K562 (cell line): ENCODE measurements at regions not wholly inside any gene's neighbourhood (a gene's known extent, or its start where the extent isn't known, plus 50 kb on each side); places are given as distances from the start of the nearest gene placed in this dataset.
A peak's percentile ranks its signal among the peaks of the same experiment; 100 is the strongest.

ENCODE experiments used
- MAZ ChIP-seq, 2 experiments: fragments of 450-650 bp in 1 of 2; sonication (generic) in 1 of 2; formaldehyde crosslinking; IDR thresholded peaks in 1 of 2; conservative IDR thresholded peaks in 1 of 2; 2 replicates each; pipeline versions ENCODE4 v1.4.0 to v1.5.0; 2020; ENCODE audit warnings: mild to moderate bottlenecking in 1 of 2, missing genetic modification reagents in 1 of 2
- TAF9B ChIP-seq: fragments of 450-650 bp; IDR thresholded peaks from 2 replicates; pipeline ENCODE4 v1.6.1; 2018; ENCODE audit warnings: mild to moderate bottlenecking; ENCODE audit not compliant: partially characterized antibody
- ZNF583 ChIP-seq: fragments of 250-450 bp; sonication (Bioruptor Pico); IDR thresholded peaks from 2 replicates; pipeline ENCODE4 v1.4.0; 2020
- TF ChIP-seq, protein P1 (sequence below): fragments of 250-450 bp; sonication (Bioruptor Pico); IDR thresholded peaks from 2 replicates; pipeline ENCODE4 v1.8.0; 2022; ENCODE audit warnings: moderate library complexity, mild to moderate bottlenecking, inconsistent platforms
- TF ChIP-seq, protein P2 (sequence below), 2 experiments: fragments of 450-650 bp; IDR thresholded peaks; 2 replicates each; pipeline ENCODE4 v1.6.1; 2018; ENCODE audit warnings: mild to moderate bottlenecking in 2 of 2, low read depth in 1 of 2; ENCODE audit not compliant: partially characterized antibody in 2 of 2

DNA sequence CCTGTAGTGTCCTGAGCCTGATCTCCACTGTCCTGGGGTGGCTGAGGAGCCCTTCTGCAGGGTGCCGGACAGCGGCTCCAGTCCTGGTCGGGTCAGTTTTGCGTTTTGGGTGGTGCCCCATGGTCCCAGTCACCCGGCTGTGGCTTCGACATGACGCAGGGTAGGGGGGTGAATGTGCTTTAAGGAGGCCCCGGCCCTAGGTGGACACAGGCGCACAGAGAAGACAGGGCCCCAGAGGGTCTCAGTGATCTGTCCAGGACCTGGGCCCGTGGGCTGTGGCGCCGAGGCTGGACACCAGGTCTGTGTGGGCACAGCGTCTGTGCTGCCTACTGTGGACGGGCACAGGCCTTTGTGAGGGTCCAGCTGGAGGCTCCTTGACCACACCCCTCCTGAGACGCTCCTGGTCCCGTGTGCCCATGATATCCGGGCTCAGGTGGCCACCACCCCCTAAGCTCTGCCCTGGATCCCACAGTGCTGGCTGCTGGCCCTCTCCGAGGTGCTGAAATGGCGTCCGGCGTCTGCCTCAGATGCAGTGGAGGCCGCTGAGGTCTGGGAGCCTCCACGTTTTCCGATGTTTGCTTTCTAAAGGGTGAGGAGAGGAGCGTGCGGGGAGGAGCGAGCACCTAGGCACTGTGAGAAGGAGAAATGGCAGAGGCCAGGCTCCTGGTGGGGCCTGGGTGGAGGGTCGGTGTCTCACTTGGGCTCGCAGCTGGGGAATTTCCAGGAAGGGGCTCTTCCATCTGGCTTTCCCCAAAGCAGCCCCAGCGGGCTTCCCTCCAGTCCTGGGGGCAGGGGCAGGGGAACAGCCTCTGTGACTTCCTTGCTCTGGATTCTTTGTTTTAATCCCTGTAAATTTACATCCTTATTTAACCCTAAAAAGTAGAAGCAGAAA is 56.1 kb upstream of the ACSF3 start (continued):
- TF ChIP-seq, protein P1, sequence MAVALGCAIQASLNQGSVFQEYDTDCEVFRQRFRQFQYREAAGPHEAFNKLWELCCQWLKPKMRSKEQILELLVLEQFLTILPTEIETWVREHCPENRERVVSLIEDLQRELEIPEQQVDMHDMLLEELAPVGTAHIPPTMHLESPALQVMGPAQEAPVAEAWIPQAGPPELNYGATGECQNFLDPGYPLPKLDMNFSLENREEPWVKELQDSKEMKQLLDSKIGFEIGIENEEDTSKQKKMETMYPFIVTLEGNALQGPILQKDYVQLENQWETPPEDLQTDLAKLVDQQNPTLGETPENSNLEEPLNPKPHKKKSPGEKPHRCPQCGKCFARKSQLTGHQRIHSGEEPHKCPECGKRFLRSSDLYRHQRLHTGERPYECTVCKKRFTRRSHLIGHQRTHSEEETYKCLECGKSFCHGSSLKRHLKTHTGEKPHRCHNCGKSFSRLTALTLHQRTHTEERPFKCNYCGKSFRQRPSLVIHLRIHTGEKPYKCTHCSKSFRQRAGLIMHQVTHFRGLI (CRISPR knock-in tag), result no peak
- TF ChIP-seq ZNF583, result no peak
- peak in 1 of 2 experiments; percentile 72; a peak in 2 of 4 replicates for TF ChIP-seq MAZ (CRISPR knock-in tag; conservative IDR thresholded peaks at IDR 0.05 in 1 of 2, IDR thresholded peaks at IDR 0.05 in 1 of 2)
- TF ChIP-seq, protein P2, sequence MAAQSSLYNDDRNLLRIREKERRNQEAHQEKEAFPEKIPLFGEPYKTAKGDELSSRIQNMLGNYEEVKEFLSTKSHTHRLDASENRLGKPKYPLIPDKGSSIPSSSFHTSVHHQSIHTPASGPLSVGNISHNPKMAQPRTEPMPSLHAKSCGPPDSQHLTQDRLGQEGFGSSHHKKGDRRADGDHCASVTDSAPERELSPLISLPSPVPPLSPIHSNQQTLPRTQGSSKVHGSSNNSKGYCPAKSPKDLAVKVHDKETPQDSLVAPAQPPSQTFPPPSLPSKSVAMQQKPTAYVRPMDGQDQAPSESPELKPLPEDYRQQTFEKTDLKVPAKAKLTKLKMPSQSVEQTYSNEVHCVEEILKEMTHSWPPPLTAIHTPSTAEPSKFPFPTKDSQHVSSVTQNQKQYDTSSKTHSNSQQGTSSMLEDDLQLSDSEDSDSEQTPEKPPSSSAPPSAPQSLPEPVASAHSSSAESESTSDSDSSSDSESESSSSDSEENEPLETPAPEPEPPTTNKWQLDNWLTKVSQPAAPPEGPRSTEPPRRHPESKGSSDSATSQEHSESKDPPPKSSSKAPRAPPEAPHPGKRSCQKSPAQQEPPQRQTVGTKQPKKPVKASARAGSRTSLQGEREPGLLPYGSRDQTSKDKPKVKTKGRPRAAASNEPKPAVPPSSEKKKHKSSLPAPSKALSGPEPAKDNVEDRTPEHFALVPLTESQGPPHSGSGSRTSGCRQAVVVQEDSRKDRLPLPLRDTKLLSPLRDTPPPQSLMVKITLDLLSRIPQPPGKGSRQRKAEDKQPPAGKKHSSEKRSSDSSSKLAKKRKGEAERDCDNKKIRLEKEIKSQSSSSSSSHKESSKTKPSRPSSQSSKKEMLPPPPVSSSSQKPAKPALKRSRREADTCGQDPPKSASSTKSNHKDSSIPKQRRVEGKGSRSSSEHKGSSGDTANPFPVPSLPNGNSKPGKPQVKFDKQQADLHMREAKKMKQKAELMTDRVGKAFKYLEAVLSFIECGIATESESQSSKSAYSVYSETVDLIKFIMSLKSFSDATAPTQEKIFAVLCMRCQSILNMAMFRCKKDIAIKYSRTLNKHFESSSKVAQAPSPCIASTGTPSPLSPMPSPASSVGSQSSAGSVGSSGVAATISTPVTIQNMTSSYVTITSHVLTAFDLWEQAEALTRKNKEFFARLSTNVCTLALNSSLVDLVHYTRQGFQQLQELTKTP (IDR thresholded peaks at IDR 0.05; ENCODE audit: low read depth in 1 of 2, partially characterized antibody in 2 of 2), result peak in 1 of 2 experiments; percentile 82
- no peak for TF ChIP-seq TAF9B
